ENCODE measurements at regions not wholly inside any gene's neighbourhood (a gene's known extent, or its start where the extent isn't known, plus 50 kb on each side); places are given as distances from the start of the nearest gene placed in this dataset.

DNA sequence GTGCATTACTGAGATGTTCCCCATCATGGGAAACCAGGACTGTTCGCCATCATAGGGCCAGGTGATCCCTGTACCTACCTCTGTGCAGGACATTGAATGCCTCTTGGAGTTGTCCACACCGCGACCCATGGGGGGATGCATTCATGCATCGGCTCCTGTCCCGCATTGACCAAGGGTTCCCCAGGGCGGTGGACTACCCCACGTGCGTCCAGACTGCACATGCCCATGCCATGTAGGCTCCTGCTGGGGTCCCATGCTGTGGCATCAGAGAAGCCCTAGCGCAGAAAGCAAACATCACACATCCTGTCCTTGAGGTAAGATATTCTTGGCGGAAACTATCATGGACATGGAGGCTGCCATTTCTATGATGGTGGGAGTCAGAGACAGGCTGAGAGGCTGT, 121.6 kb upstream of the UNC5B start:
- TF ChIP-seq, protein P1, sequence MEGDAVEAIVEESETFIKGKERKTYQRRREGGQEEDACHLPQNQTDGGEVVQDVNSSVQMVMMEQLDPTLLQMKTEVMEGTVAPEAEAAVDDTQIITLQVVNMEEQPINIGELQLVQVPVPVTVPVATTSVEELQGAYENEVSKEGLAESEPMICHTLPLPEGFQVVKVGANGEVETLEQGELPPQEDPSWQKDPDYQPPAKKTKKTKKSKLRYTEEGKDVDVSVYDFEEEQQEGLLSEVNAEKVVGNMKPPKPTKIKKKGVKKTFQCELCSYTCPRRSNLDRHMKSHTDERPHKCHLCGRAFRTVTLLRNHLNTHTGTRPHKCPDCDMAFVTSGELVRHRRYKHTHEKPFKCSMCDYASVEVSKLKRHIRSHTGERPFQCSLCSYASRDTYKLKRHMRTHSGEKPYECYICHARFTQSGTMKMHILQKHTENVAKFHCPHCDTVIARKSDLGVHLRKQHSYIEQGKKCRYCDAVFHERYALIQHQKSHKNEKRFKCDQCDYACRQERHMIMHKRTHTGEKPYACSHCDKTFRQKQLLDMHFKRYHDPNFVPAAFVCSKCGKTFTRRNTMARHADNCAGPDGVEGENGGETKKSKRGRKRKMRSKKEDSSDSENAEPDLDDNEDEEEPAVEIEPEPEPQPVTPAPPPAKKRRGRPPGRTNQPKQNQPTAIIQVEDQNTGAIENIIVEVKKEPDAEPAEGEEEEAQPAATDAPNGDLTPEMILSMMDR (IDR thresholded peaks at IDR 0.05) = no peak
- TF ChIP-seq POLR2A (IDR thresholded peaks at IDR 0.05) = no peak

Measured in testis (tissue), 2 donors.